ENCODE measurements at regions not wholly inside any gene's neighbourhood (a gene's known extent, or its start where the extent isn't known, plus 50 kb on each side); places are given as distances from the start of the nearest gene placed in this dataset.
"Not testable (repeated sequence)": the region's sequence is repeated elsewhere in the genome, so short reads cannot be mapped to it uniquely, and the experiment has no call there.

DNA sequence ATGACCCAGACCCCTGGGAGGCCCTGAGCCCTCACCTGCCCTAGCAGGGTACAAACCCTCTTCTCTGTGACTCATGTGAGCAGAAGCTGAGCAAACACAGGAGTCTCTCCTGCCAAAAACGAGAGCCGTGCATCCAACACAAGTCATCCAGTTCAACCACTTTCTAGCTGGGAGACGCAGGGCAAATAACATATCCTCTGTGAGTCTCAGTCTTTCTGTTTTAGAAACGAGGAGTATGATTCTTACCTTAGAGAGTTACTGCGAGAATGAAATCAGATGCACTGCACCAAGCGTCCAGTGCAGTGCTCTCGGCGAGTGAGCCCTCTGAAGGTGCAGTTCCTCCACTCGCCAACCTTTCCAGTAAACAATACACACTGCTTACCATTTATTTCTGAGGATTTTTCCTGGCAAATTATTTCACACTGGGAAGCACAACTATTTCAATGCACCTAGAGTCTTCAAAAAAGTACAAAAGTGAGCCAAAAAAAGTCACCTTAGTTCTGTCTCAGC is 331.8 kb upstream of the MYT1L start:
- DNase-seq (ENCODE audit: low spot score): no peak

DNA sequence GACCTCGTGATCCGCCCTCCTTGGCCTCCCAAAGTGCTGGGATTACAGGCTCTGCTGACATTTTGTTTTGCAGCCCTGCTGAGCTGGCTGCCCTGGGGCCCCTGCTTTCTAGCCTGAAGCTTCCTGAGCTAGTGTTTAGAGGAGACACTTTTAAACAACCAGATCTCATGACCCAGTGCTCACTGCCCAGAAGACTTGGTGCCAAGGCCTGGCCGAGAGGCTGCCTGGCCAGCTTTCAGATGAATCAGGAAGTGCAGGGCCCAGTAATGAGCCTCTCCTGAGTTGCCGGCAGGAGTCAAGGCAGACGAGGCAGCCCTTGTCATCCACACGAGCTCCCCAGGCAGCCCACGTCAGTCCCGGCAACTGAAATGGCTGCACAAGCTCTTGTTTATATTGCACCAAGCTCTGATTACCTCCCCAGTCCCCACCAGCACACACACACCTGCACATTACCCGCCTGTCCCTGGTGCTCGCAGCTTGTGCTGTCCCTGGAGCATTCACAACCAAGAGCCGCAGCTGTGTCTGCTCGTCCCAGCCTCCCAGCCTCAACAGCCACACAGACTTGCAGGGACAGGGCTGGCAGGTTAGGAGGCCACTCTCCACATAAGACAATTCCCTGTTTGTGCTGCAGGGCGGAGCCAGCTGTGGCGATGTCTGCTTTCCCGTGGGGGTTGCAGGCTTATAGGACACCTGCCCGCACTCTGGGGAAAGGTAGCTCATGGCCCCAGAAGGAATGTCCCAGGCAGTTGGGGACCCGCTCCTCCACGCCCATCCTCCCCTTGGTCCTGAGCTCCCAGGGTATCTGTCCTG is 331.2 kb upstream of the MYT1L start:
- DNase-seq (ENCODE audit: low spot score): no peak

DNA sequence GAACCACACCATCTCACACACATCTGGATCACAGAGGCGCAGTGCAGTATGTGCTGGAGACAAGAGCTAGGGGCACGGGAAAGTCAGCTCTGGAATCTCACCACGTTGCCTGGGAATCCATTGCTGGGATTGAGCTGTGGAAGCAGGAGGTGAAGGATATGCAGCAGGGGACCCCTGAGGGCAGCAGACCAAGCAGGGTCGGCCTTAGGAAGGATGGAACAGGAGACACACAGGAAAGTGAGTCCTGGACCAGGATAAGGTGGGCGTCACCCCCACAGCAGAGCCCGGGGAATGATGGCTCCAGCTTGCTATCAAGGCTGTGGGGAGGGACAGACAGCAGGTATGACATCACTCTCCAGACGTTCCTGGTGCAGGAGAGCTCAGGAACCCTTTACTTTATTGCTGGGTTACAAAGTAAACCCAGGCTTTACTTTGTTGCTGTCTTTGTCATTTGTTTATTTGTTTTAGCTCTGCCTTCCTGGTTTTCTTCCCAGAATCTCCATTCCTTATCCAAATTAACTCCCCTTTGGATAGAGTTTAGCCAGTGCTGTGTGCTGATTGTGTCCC is 329.8 kb upstream of the MYT1L start:
- no peak for DNase-seq (ENCODE audit: low spot score)

DNA sequence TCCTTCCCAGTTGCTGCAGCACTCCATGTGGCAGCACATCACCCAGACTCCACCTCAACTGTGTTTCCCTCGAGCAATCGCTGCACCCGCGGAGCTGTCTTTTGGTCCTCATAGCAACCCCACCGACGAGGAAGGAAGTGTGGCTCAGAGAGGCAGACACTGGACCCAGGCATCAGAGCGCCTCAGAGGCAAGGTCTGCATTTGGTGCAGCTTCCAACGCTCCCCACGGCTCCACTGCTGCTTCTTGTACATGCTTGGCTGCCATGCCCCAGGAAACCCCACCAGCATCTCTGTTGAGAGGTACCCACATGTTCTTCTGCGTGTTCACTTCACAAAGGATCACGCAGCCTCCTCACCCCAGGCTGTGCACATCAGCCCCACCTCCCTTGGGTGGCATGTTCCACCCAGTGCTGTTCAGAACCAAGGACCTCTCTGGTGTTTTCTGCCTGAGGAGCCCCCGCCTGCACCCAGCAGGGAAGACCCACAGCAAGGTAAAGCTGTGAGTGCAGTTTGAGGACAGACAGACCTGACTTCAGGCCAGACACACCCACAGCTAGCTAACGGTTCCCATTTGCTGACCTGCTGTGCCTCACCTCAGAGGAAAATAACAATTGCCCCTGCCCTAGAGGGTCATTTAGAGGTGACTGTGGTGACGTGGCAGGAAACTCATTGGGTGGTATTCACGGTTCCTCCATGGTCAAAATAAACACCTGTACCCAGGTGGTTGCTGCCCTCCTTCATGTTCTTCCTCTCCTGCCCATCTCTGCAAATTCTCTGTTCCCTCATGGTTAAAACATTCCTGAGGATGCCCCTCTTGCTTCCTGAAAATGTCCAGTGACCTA is 326.3 kb upstream of the MYT1L start:
- no peak for DNase-seq (ENCODE audit: low spot score)

GRCh38 chr2:2656115-2657011 is 325.3 kb upstream of the MYT1L start:
- no peak for DNase-seq (ENCODE audit: low spot score)

DNA sequence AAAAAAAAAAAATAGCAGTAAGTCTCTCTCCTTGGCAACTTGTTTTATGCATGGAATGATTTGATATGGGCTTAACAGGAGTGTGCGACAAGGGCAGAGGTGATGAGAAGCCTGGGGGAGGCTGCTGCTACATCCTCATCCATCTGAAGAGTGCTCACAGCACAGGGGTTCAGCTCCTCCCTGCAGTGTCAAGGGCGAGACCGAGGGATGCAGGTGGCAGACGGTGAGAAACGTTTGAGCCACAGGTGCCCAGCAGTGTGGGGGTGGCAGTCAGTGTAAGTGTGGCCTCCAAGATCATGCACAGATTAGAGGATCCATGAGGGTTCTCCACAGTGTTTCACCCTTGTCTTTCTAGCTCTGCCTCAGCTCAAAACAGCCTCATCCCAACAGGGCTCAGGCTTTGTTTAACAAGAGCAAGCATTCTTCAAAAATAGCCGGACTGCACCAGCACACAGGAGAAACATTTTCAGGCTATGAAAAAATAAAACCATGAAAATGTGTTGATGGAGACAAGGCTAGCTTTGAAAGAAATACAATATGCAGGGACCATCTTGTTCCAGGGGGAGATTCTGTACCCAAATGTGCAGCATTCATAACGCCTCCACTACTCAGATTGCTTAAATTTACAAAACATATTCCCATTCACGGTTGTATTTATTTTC is 324.5 kb upstream of the MYT1L start:
- no peak for DNase-seq (ENCODE audit: low spot score)

GRCh38 chr2:2653231-2653630 is 322.2 kb upstream of the MYT1L start:
- DNase-seq (ENCODE audit: low spot score): no peak

DNA sequence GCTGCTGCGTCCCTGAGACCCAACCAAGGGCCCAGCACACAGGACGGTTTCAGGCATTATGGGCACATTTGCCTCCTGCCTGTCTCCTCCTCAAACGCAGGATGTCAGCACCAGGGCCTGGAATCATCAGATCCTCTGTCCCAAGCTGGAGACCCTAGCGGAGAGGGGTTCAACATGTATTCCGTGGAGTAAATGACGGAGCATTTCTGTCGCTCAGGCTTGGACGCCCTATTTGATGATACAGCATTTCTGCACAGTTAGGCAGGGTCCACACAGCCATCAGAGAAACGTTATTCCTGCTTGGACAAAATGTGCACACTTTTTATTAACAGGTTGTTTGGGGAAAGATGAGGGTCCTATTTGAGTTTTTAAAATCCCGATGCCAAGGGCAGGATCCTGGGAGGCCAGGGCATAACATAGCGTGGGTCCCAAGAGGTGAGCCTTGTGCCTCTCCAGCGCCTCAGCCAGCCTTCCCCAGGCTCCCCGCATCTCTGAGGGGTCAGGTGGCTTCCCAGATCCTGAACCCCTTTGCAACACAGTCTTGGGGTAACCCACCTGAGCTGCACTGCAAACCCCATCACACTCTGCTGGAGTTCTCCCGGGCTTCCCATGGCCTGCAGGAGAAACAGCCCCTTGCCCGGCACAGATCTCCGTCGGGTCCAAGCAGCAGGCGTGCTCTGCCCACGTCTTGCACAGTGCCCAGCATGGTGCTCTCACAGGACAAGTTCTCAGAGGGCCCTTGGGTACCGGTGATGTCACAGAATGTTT is 319.7 kb upstream of the MYT1L start:
- no peak for DNase-seq (ENCODE audit: low spot score)

GRCh38 chr2:2649109-2650072 is 318.3 kb upstream of the MYT1L start:
- DNase-seq (ENCODE audit: low spot score): no peak

- DNase-seq (ENCODE audit: low spot score): no peak
Measured at GRCh38 chr2:2648094-2648493, 317.0 kb upstream of the MYT1L start.

GRCh38 chr2:2647141-2647541 is 316.1 kb upstream of the MYT1L start:
- DNase-seq (ENCODE audit: low spot score): no peak

DNA sequence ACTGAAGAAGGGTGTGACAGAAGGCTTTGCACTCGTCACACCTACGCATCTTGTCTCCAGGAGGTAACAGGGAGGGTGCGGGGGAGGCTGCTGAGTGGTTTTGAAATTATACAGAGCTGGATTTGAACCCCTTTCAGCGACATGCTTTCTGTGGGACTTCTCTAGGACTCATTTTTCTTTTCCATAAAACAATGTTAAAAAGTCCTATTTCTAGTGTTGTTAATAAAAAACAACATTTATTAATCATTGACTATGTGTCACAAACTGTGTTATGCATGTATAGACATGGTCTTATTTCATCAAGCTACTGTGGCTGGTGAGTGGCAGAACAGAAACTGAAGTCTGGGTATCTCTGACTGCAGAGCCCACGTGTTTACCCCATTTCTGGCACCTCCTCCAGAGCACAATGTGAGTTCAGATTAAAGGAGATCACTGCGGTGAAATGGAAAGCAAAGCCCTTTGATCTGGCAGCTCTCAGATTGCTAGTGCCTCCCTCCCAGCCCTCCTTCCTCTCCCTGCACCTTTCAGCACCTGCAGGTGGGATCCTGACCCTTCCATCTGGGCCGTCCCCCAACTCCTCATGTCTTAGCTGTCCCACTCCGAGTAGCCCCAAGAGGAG is 315.5 kb upstream of the MYT1L start:
- DNase-seq (ENCODE audit: low spot score): no peak

DNA sequence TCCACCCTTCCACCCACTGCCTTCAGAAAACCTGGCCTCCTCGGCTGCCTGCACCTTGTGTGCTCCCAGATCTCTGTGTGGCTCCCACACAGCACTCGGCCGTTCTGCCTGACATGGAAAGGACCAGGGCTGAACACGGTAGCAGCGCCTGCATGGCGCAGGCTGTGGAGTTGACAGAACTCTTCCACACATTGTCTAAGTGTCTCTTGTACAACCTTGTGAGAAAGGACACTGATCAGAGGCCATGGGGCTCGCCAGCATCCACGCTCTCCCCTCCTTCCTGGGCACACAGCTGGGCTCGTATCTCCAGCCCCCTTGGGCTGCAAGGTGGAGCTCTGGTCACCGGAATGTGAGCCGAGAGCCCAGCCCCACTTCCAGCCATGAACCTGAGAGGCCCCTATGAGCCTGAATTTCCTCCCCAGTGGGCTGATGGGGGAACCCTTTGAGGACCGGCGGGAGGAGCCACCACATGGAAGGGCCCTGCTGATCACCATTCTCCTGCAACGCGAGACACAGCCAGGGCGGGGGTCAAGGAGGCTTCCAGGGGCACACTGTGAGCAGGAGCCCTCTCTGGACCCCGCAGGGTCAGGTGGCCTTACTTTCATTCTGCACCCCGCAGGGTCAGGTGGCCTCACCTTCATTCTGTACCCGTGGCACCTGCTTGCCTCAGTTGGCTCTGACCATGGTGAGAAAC is 314.2 kb upstream of the MYT1L start:
- no peak for DNase-seq (ENCODE audit: low spot score)

DNA sequence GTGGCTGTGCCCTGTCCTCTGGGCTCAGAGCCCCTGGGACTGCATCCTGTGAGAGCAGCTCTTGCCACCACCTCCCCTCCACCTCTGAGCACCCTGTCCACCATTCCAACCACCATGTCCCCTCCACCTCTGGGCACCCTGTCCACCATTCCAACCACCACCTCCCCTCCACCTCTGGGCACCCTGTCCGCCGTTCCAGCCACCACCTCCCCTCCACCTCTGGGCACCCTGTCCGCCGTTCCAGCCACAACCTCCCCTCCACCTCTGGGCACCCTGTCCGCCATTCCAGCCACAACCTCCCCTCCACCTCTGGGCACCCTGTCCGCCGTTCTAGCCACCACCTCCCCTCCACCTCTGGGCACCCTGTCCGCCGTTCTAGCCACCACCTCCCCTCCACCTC is 313.7 kb upstream of the MYT1L start:
- not testable (repeated sequence) for DNase-seq (ENCODE audit: low spot score)

DNA sequence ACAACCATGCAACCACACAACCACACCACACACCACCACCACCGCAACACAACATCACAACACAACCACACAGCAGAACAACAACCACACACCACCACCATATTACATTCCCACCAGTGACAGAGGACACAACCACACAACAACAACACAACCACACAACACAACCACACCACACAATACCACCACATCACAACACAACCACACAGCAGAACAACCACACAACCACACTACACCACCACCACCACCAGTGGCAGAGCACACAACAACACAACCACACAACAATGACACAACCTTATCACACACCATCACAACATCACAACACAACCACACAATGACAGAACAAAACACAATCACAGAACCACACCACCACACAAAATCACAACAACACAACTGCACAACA is 313.0 kb upstream of the MYT1L start:
- no peak for DNase-seq (ENCODE audit: low spot score)

- DNase-seq (ENCODE audit: low spot score): no peak
Measured at GRCh38 chr2:2642906-2643890, 312.1 kb upstream of the MYT1L start.

All from HuH-7 (cell line).